HL-60 (cell line): ENCODE measurements at regions not wholly inside any gene's neighbourhood (a gene's known extent, or its start where the extent isn't known, plus 50 kb on each side); places are given as distances from the start of the nearest gene placed in this dataset.

Source experiments
- DNase-seq, 2 experiments: peaks; one replicate each; pipeline ENCODE4 v3.0.0-alpha.2; 2010 to 2020; ENCODE audit warnings: low read depth in 1 of 2, low spot score in 1 of 2
- H3K27ac ChIP-seq: fragments of 250-450 bp; sonication (Bioruptor Pico); replicated peaks from 2 replicates; pipeline ENCODE4 v1.5.1; 2020; ENCODE audit warnings: mild to moderate bottlenecking, moderate library complexity
- H3K27me3 ChIP-seq: fragments of 250-450 bp; sonication (Bioruptor Pico); 2 replicates; pipeline ENCODE4 v1.5.1; 2021; ENCODE audit warnings: mild to moderate bottlenecking, moderate library complexity; ENCODE audit not compliant: insufficient read depth, poor library complexity, severe bottlenecking
- H3K4me3 ChIP-seq: replicated peaks from 2 replicates; pipeline ENCODE4 v1.5.1; 2011; ENCODE audit warnings: mild to moderate bottlenecking, control low read depth, low read length; ENCODE audit not compliant: insufficient read depth
- GABPA ChIP-seq: IDR thresholded peaks from 2 replicates; pipeline ENCODE4 v1.6.1; 2012; ENCODE audit warnings: low read depth
- POLR2AphosphoS5 ChIP-seq: IDR thresholded peaks from 2 replicates; pipeline ENCODE4 v1.6.1; 2012; ENCODE audit warnings: low read depth
- SPI1 ChIP-seq: IDR thresholded peaks from 2 replicates; pipeline ENCODE4 v1.6.1; 2012; ENCODE audit warnings: low read depth, mild to moderate bottlenecking, borderline replicate concordance
- TF ChIP-seq, protein P1 (sequence below): IDR thresholded peaks from 2 replicates; pipeline ENCODE4 v1.6.1; 2012; ENCODE audit warnings: low read depth; ENCODE audit not compliant: insufficient replicate concordance
- TF ChIP-seq, protein P2 (sequence below): IDR thresholded peaks from one replicate; pipeline ENCODE4 v1.5.1; 2011; ENCODE audit warnings: low read length, control low read depth, inconsistent platforms; ENCODE audit not compliant: insufficient read depth

DNA sequence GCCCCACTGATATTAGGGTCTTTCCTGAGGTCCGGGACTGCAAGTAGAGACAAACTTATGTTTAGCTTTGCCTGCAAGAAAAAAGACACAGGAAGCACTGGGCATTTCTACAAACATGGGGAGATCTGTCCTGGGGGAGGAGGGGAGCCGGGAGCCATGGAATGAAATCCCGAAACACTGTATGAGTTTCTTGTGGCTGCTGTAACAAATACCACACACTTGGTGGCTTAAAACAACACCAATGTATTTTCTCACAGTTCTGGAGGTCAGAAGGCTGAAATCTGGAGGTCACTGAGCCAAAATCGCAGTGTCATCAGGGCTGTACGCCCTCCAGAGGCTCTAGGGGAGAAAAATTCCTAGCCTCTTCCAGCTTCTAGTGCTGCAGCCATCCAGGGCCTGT is 114.0 kb upstream of the CHST15 start:
- Histone ChIP-seq H3K27me3 (no peaks in the 10 kb centered on the region), H3K4me3 (no peak overlapping the region), H3K27ac (no peak overlapping the region)
- TF ChIP-seq, protein P1, sequence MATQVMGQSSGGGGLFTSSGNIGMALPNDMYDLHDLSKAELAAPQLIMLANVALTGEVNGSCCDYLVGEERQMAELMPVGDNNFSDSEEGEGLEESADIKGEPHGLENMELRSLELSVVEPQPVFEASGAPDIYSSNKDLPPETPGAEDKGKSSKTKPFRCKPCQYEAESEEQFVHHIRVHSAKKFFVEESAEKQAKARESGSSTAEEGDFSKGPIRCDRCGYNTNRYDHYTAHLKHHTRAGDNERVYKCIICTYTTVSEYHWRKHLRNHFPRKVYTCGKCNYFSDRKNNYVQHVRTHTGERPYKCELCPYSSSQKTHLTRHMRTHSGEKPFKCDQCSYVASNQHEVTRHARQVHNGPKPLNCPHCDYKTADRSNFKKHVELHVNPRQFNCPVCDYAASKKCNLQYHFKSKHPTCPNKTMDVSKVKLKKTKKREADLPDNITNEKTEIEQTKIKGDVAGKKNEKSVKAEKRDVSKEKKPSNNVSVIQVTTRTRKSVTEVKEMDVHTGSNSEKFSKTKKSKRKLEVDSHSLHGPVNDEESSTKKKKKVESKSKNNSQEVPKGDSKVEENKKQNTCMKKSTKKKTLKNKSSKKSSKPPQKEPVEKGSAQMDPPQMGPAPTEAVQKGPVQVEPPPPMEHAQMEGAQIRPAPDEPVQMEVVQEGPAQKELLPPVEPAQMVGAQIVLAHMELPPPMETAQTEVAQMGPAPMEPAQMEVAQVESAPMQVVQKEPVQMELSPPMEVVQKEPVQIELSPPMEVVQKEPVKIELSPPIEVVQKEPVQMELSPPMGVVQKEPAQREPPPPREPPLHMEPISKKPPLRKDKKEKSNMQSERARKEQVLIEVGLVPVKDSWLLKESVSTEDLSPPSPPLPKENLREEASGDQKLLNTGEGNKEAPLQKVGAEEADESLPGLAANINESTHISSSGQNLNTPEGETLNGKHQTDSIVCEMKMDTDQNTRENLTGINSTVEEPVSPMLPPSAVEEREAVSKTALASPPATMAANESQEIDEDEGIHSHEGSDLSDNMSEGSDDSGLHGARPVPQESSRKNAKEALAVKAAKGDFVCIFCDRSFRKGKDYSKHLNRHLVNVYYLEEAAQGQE: no peak
- TF ChIP-seq POLR2AphosphoS5: no peak
- TF ChIP-seq GABPA: no peak
- TF ChIP-seq, protein P2, sequence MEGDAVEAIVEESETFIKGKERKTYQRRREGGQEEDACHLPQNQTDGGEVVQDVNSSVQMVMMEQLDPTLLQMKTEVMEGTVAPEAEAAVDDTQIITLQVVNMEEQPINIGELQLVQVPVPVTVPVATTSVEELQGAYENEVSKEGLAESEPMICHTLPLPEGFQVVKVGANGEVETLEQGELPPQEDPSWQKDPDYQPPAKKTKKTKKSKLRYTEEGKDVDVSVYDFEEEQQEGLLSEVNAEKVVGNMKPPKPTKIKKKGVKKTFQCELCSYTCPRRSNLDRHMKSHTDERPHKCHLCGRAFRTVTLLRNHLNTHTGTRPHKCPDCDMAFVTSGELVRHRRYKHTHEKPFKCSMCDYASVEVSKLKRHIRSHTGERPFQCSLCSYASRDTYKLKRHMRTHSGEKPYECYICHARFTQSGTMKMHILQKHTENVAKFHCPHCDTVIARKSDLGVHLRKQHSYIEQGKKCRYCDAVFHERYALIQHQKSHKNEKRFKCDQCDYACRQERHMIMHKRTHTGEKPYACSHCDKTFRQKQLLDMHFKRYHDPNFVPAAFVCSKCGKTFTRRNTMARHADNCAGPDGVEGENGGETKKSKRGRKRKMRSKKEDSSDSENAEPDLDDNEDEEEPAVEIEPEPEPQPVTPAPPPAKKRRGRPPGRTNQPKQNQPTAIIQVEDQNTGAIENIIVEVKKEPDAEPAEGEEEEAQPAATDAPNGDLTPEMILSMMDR: no peak
- TF ChIP-seq SPI1: no peak
- no peak for DNase-seq

DNA sequence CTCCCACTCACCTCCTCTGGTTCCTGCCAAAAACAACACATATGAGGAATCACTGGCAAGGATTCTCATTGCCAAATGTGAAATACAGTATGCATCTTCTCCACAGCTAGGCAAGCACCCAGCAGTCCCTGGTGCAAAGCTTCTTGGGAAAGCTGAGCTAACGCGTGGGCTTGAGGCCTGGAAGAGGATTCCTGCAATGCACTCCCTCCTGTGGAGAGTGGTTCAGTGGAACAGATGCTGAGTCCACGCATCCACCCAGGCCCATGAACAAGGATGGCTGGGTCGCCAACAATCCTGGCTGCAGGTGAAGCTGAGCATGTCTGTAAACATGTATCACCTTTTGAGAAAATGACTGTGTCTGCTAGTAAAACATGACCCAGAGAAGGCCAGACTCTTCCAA is 113.2 kb upstream of the CHST15 start:
- DNase-seq: no peak
- TF ChIP-seq, protein P2: no peak
- TF ChIP-seq, protein P1: no peak
- TF ChIP-seq GABPA: no peak
- TF ChIP-seq POLR2AphosphoS5: no peak
- no peak for TF ChIP-seq SPI1
- no peak overlapping the region for H3K4me3 ChIP-seq
- H3K27ac ChIP-seq: no peak overlapping the region
- H3K27me3 ChIP-seq: no peaks in the 10 kb centered on the region

DNA sequence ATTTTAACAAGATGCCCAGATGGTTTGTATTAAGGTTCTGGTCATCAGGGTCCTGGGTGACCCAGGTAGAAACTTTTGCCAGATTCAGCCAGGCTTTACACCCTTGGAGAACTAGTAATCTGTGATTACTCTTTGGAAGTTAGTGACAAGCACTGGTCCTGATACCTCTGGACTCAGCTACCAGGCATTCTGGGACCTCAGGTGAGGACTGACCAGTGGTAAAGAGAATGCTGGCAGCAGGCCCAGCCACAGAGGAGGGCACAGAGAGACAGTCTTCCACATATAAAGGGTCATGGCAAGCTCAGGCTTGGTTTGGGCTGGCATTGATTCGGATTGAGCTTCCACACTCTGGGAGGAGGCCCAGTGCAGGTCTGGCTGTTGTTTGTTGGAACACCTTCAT is 112.0 kb upstream of the CHST15 start:
- DNase-seq: no peak
- Histone ChIP-seq H3K27ac (no peak overlapping the region), H3K27me3 (no peaks in the 10 kb centered on the region), H3K4me3 (no peak overlapping the region)
- TF ChIP-seq GABPA (no peak), SPI1 (no peak), POLR2AphosphoS5 (no peak)
- TF ChIP-seq, protein P1: no peak
- TF ChIP-seq, protein P2: no peak
